B cell (primary cell): ENCODE measurements at regions not wholly inside any gene's neighbourhood (a gene's known extent, or its start where the extent isn't known, plus 50 kb on each side); places are given as distances from the start of the nearest gene placed in this dataset.

ENCODE experiments used
- EZH2 ChIP-seq: IDR thresholded peaks from 2 replicates; pipeline ENCODE4 v1.6.1; 2012; ENCODE audit warnings: borderline replicate concordance, low read depth, mild to moderate bottlenecking, moderate library complexity, low read length; ENCODE audit not compliant: insufficient read depth, poor library complexity, severe bottlenecking
- TF ChIP-seq, protein P1 (sequence below): fragments of 200-600 bp; IDR thresholded peaks from one replicate; pipeline ENCODE4 v1.8.0; 2022; ENCODE audit warnings: antibody characterized with exemption, mild to moderate bottlenecking

DNA sequence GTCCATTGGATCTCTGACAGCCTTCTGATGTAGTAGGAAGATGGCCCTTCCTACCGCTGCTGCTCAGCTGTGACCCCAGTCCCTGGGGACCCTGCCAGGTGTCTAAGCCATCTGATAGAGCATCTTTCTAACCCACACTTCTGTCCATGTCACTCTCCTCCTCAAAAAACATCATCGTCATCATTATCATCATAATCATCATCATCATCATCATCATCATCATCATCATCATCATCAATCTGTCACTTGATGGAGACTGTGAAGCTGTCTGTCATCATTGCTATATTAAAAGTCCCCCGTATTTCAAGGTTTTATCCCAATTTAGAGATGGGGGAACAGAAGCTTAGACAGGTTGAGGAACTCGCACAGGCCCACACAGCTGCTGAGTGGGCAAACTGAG lies 75.1 kb upstream of the SLC6A11 start:
- TF ChIP-seq, protein P1, sequence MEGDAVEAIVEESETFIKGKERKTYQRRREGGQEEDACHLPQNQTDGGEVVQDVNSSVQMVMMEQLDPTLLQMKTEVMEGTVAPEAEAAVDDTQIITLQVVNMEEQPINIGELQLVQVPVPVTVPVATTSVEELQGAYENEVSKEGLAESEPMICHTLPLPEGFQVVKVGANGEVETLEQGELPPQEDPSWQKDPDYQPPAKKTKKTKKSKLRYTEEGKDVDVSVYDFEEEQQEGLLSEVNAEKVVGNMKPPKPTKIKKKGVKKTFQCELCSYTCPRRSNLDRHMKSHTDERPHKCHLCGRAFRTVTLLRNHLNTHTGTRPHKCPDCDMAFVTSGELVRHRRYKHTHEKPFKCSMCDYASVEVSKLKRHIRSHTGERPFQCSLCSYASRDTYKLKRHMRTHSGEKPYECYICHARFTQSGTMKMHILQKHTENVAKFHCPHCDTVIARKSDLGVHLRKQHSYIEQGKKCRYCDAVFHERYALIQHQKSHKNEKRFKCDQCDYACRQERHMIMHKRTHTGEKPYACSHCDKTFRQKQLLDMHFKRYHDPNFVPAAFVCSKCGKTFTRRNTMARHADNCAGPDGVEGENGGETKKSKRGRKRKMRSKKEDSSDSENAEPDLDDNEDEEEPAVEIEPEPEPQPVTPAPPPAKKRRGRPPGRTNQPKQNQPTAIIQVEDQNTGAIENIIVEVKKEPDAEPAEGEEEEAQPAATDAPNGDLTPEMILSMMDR: no peak
- no peak for TF ChIP-seq EZH2
